Left colon (tissue), 2 donors: ENCODE measurements at regions not wholly inside any gene's neighbourhood (a gene's known extent, or its start where the extent isn't known, plus 50 kb on each side); places are given as distances from the start of the nearest gene placed in this dataset.
"Not testable (repeated sequence)": the region's sequence is repeated elsewhere in the genome, so short reads cannot be mapped to it uniquely, and the experiment has no call there.

Experiments used
- ATAC-seq: fragments of 200-7000 bp; cut with Tn5 transposase; one replicate; pipeline ENCODE4 v1.9.1; 2020; ENCODE audit warnings: mild to moderate bottlenecking, moderate library complexity
- DNase-seq, 2 donors: peaks; one replicate each; pipeline ENCODE4 v3.0.0-alpha.2; 2020
- intact Hi-C, 2 donors: fragments of 100-400 bp; cut with DNase I in 1 of 2; cut with micrococcal nuclease in 1 of 2; formaldehyde crosslinking; loops; one replicate each; pipeline versions ENCODE4 v1.11.2 to v1.14.0; 2022; cut with DNase I, micrococcal nuclease
- donor health status: DM: no; HTN: no; CAD: no.
- donor health status: DM: yes; HTN: yes; CAD: no.

- intact Hi-C loops, result no loop called here
- no peak for DNase-seq
- ATAC-seq, result no peak
These were observed 84.0 kb downstream of the NSUN2 start for GRCh38 chr5:6548756-6549285.

- ATAC-seq, DNase-seq, intact Hi-C loops: not testable (repeated sequence)
These were observed 84.8 kb downstream of the NSUN2 start for GRCh38 chr5:6547926-6548519.

DNA sequence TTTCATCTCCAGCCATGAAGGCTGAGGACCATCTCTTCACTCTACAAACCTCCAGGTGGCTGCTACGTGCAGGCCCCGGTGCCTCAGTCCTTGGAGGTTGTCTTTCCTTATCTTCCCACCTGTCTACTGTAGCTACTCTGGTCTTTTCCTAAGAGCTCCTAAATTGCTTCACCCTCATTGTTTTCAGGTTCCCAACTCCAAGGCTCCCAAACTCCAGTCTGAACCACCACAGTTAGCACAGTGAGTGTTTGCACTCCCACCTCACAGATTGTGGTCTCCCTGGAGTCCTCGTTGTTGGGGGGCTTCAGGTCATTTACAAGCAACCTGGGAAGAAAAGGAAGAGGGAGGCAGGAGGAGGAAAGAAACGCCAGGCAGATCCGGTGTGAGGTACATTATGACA, 85.3 kb downstream of the NSUN2 start:
- DNase-seq (no peak), ATAC-seq (no peak)
- intact Hi-C loops, result no loop called here

DNA sequence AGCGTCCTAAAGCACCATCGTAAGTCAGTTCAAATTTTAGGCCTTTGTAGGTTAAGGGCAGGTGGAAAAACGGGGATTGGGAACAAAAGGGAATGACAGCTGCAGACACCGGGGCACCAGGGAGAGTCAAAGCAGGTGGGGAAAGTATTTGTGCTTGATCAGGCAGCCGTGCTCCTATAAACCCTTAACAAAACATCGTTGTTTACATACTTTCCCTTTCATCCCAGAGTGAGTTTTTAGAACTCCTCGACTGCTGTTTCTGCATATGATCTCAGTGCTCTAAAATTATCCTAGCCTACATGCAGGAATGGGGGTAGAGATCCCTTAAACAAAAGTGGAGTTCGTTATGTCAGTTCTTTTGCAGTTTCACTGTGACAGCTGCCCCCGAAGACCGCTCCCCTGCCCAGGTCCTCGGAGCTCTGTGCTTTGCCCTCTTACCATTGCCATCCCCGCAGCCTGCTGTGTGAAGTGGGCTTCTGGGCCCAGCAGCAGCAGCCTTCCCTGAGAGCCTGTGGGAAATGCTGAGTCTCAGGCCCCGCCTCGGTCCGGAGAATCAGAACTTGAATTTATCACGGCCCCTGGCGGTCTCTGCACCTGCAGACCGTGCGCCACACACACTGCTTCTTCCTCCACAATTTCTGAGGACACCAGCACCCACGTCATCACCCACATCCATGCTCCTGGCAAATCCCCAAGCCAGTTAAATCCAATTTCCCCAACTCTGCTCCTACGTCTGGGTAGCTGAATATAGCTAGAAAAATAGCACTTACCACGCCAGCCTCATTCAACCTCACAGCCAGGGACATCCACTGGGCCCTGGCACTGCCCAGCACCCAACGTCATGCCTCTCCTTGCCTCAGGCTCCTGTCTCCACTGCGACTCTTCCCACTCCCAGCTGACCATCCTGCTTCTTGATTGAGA, 86.8 kb downstream of the NSUN2 start:
- intact Hi-C loops, result no loop called here
- DNase-seq (peak in 1 of 2 donors; percentile 31), ATAC-seq (no peak)

DNA sequence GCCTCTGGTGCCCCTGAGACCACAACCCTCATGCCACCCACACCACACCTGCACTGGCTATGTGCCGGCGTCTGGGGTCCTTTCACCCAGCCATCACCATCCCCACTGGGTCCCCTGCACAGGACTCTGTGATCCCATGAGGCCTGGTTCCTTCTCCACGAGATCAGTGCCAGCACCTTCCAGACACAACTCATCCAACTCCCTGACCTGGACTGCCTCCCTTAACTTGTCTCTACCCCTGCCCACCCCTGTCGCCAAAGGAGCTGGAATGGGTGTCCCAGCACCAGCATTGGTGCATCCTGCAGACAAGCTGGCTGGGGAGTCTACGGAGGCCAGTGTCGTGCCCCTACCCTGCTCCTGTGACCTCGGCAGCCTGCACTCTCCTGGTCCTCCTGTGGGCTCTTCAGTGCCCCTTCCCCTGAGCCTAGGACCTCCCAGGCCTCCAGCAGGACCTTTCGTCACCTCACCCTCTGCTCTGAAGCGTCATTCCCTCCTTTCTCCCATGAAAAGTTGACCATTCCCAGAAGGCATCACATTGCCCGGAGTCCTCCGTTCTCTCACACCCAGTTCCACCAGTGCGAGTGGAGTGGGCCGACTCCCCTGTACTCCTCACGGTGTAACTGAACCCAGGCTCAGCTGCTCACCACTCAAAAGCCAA, 87.7 kb downstream of the NSUN2 start:
- ATAC-seq, result no peak
- intact Hi-C loops, result no loop called here
- DNase-seq, result no peak

DNA sequence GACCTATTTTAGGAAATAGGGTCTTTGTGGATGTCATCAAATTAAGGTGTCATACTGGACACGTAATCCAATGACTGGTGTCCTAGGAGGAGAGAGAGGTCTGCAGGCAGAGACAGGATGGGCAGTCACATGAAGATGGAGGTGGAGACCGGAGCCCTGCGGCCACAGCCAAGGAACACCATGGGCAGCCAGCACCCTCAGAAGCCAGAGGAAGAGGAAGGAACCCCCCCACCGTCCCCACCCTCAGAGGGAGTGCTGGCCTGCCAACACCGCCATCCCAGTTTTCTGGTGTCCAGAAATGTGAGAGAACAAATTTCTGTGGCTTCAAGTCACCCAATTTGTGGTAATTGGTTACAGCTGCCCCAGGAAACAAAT, 88.3 kb downstream of the NSUN2 start:
- ATAC-seq (no peak), DNase-seq (no peak)
- intact Hi-C loops, result no loop called here
